ENCODE measurements at regions not wholly inside any gene's neighbourhood (a gene's known extent, or its start where the extent isn't known, plus 50 kb on each side); places are given as distances from the start of the nearest gene placed in this dataset.
A peak's percentile ranks its signal among the peaks of the same experiment; 100 is the strongest.

GRCh38 chr6:166842607-166843006, 113.7 kb downstream of the RNASET2 start:
- DNase-seq: no peak

- DNase-seq: no peak
These were observed 115.1 kb downstream of the RNASET2 start for GRCh38 chr6:166841216-166841615.

- DNase-seq: no peak
These were observed 116.8 kb downstream of the RNASET2 start for GRCh38 chr6:166839569-166839968.

- DNase-seq: no peak
These were observed 117.4 kb downstream of the RNASET2 start for GRCh38 chr6:166838987-166839386.

GRCh38 chr6:166836785-166837718, 119.3 kb downstream of the RNASET2 start:
- no peak for DNase-seq

GRCh38 chr6:166834049-166834448, 122.3 kb downstream of the RNASET2 start:
- no peak for DNase-seq

- no peak for DNase-seq
These were observed 125.4 kb downstream of the RNASET2 start for GRCh38 chr6:166830891-166831363.

- DNase-seq: no peak
These were observed 126.0 kb downstream of the RNASET2 start for GRCh38 chr6:166830185-166830890.

GRCh38 chr6:166826264-166826663, 130.1 kb downstream of the RNASET2 start:
- no peak for DNase-seq

- peak; percentile 4 for DNase-seq
These were observed 130.7 kb downstream of the RNASET2 start for GRCh38 chr6:166825553-166826145.

- no peak for DNase-seq
These were observed 131.5 kb downstream of the RNASET2 start for GRCh38 chr6:166824880-166825250.

- no peak for DNase-seq
These were observed 132.0 kb downstream of the RNASET2 start for GRCh38 chr6:166824146-166824879.

GRCh38 chr6:166822609-166823008, 133.7 kb downstream of the RNASET2 start:
- DNase-seq: no peak

GRCh38 chr6:166820483-166820882, 135.9 kb downstream of the RNASET2 start:
- no peak for DNase-seq

- DNase-seq: no peak
These were observed 136.3 kb downstream of the RNASET2 start for GRCh38 chr6:166820070-166820469.

GRCh38 chr6:166815629-166816028, 140.7 kb downstream of the RNASET2 start:
- no peak for DNase-seq

- no peak for DNase-seq
These were observed 142.0 kb downstream of the RNASET2 start for GRCh38 chr6:166814390-166814789.

- no peak for DNase-seq
These were observed 142.9 kb downstream of the RNASET2 start for GRCh38 chr6:166813461-166813860.

GRCh38 chr6:166810864-166811263, 145.5 kb downstream of the RNASET2 start:
- no peak for DNase-seq

- DNase-seq: no peak
These were observed 146.6 kb downstream of the RNASET2 start for GRCh38 chr6:166809721-166810120.

- DNase-seq: no peak
These were observed 149.2 kb downstream of the RNASET2 start for GRCh38 chr6:166806962-166807757.
